ENCODE measurements at regions not wholly inside any gene's neighbourhood (a gene's known extent, or its start where the extent isn't known, plus 50 kb on each side); places are given as distances from the start of the nearest gene placed in this dataset.

DNA sequence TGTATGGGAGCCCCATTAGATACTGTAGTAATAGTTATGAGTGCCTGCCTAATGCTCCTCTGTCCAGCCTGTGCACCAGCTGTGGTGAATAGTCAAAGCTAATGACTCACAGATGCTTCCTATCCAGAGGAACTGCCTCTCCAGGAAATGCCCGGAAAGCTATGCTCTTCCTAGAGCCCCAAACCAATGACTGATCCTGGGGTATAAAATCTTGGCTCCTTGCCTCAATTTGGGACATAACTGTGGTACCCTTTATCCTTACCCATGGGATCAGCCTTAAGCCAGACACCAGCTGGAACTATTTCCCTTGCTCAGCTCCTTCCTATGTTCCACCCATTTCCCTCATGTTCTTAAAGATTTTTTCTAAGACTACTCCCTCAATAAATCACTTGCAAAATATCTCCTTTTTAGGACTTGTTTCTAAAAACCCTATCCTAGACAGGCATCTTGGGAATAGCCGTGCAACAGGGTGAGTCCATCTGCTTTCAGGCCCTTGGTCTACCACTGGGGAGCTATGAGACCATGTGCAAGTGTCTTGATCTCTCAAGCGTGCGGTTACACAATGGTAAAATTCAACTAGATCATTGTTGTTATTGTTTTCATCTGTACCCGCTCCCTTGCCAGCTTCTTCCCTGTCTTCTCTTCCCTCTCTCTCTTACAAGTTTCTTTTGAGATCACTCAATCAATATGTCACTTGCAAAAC lies 283.7 kb downstream of the BTBD3 start:
- TF ChIP-seq, protein P1, sequence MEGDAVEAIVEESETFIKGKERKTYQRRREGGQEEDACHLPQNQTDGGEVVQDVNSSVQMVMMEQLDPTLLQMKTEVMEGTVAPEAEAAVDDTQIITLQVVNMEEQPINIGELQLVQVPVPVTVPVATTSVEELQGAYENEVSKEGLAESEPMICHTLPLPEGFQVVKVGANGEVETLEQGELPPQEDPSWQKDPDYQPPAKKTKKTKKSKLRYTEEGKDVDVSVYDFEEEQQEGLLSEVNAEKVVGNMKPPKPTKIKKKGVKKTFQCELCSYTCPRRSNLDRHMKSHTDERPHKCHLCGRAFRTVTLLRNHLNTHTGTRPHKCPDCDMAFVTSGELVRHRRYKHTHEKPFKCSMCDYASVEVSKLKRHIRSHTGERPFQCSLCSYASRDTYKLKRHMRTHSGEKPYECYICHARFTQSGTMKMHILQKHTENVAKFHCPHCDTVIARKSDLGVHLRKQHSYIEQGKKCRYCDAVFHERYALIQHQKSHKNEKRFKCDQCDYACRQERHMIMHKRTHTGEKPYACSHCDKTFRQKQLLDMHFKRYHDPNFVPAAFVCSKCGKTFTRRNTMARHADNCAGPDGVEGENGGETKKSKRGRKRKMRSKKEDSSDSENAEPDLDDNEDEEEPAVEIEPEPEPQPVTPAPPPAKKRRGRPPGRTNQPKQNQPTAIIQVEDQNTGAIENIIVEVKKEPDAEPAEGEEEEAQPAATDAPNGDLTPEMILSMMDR (conservative IDR thresholded peaks at IDR 0.05 in 1 of 2, IDR thresholded peaks at IDR 0.05 in 1 of 2; ENCODE audit: low read depth in 1 of 2, low read length in 2 of 2), result no peak
- TF ChIP-seq EZH2 (IDR thresholded peaks at IDR 0.05; ENCODE audit: low read length, missing control alignments), result no peak
